Mesenchymal stem cell (in vitro differentiated cells and primary cell): ENCODE measurements at regions not wholly inside any gene's neighbourhood (a gene's known extent, or its start where the extent isn't known, plus 50 kb on each side); places are given as distances from the start of the nearest gene placed in this dataset.
"Not testable (repeated sequence)": the region's sequence is repeated elsewhere in the genome, so short reads cannot be mapped to it uniquely, and the experiment has no call there.

Experiments
- DNase-seq: peaks from one replicate; pipeline ENCODE4 v3.0.0-alpha.2; 2013
- H2AFZ ChIP-seq: one replicate; pipeline ENCODE4 v1.6.1; 2013; ENCODE audit warnings: low read depth, mild to moderate bottlenecking, control low read depth, inconsistent platforms, low read length, moderate library complexity
- H2AK5ac ChIP-seq: 2 replicates; pipeline ENCODE4 v1.6.1; 2013; ENCODE audit warnings: low read length, moderate library complexity, mild to moderate bottlenecking, inconsistent platforms; ENCODE audit not compliant: severe bottlenecking
- H2BK120ac ChIP-seq: one replicate; pipeline ENCODE4 v1.6.1; 2013; ENCODE audit warnings: low read depth, mild to moderate bottlenecking, inconsistent platforms, low read length, moderate library complexity
- H2BK12ac ChIP-seq, 2 experiments: one replicate each; pipeline ENCODE4 v1.6.1; 2013; ENCODE audit warnings: inconsistent platforms in 2 of 2, low read length in 2 of 2, mild to moderate bottlenecking in 2 of 2, moderate library complexity in 2 of 2, control low read depth in 1 of 2
- H2BK15ac ChIP-seq: one replicate; pipeline ENCODE4 v1.6.1; 2013; ENCODE audit warnings: mild to moderate bottlenecking, low read depth, inconsistent platforms; ENCODE audit not compliant: poor library complexity, severe bottlenecking
- H2BK5ac ChIP-seq: 2 replicates; pipeline ENCODE4 v1.6.1; 2013; ENCODE audit warnings: low read depth, mild to moderate bottlenecking, low read length, control low read depth, inconsistent platforms; ENCODE audit not compliant: poor library complexity, severe bottlenecking
- H3K14ac ChIP-seq, 2 experiments: one replicate each; pipeline ENCODE4 v1.6.1; 2013; ENCODE audit warnings: inconsistent platforms in 2 of 2, low read length in 2 of 2, control low read depth in 1 of 2, mild to moderate bottlenecking in 1 of 2, moderate library complexity in 1 of 2
- H3K18ac ChIP-seq, 2 experiments: one replicate each; pipeline ENCODE4 v1.6.1; 2013; ENCODE audit warnings: inconsistent platforms in 2 of 2, low read length in 2 of 2, control low read depth in 1 of 2, low read depth in 1 of 2, mild to moderate bottlenecking in 1 of 2
- H3K23ac ChIP-seq, 2 experiments: one replicate each; pipeline ENCODE4 v1.6.1; 2013; ENCODE audit warnings: inconsistent platforms in 2 of 2, low read length in 2 of 2, mild to moderate bottlenecking in 2 of 2, moderate library complexity in 2 of 2, control low read depth in 1 of 2
- H3K27ac ChIP-seq: 2 replicates; pipeline ENCODE4 v1.5.1; 2013; ENCODE audit warnings: mild to moderate bottlenecking, moderate library complexity, low read length, control low read depth, inconsistent platforms; ENCODE audit not compliant: poor library complexity, severe bottlenecking
- H3K27me3 ChIP-seq, 2 experiments: 2 replicates each; pipeline versions ENCODE4 v1.6.1 to v1.7.0; 2013; ENCODE audit warnings: low read length in 2 of 2, mild to moderate bottlenecking in 2 of 2, moderate library complexity in 2 of 2, control low read depth in 1 of 2, inconsistent platforms in 1 of 2; ENCODE audit not compliant: control insufficient read depth in 1 of 2, insufficient read depth in 1 of 2
- H3K36me3 ChIP-seq, 2 experiments: 2 replicates each; pipeline versions ENCODE4 v1.6.1 to v1.7.0; 2013; ENCODE audit warnings: low read length in 2 of 2, control low read depth in 1 of 2, inconsistent platforms in 1 of 2, low read depth in 1 of 2, mild to moderate bottlenecking in 1 of 2; ENCODE audit not compliant: insufficient read depth in 2 of 2, control insufficient read depth in 1 of 2
- H3K4ac ChIP-seq, 2 experiments: one replicate each; pipeline ENCODE4 v1.6.1; 2013; ENCODE audit warnings: inconsistent platforms in 2 of 2, low read length in 2 of 2, mild to moderate bottlenecking in 2 of 2, moderate library complexity in 2 of 2, control low read depth in 1 of 2, low read depth in 1 of 2
- H3K4me1 ChIP-seq: 2 replicates; pipeline ENCODE4 v1.6.1; 2013; ENCODE audit warnings: low read depth, low read length, control low read depth; ENCODE audit not compliant: control insufficient read depth, insufficient read depth
- H3K4me2 ChIP-seq: 2 replicates; pipeline ENCODE4 v1.6.1; 2013; ENCODE audit warnings: low read length, mild to moderate bottlenecking, inconsistent platforms; ENCODE audit not compliant: poor library complexity, severe bottlenecking
- H3K4me3 ChIP-seq, 2 experiments: 2 replicates each; pipeline versions ENCODE4 v1.5.1 to v1.7.0; 2013; ENCODE audit warnings: low read length in 2 of 2, mild to moderate bottlenecking in 2 of 2, control low read depth in 1 of 2, low read depth in 1 of 2; ENCODE audit not compliant: insufficient read depth in 1 of 2
- H3K79me1 ChIP-seq: replicated peaks from 2 replicates; pipeline ENCODE4 v1.6.1; 2013; ENCODE audit warnings: mild to moderate bottlenecking, control low read depth, low read length, inconsistent platforms; ENCODE audit not compliant: poor library complexity, severe bottlenecking
- H3K9ac ChIP-seq: 2 replicates; pipeline ENCODE4 v1.7.0; 2013; ENCODE audit warnings: mild to moderate bottlenecking, low read length, moderate library complexity
- H3K9me3 ChIP-seq: 2 replicates; pipeline ENCODE4 v1.7.0; 2013; ENCODE audit warnings: mild to moderate bottlenecking, low read length; ENCODE audit not compliant: control insufficient read depth
- H4K8ac ChIP-seq: one replicate; pipeline ENCODE4 v1.6.1; 2013; ENCODE audit warnings: inconsistent platforms, mild to moderate bottlenecking, low read length, moderate library complexity
- H4K91ac ChIP-seq: one replicate; pipeline ENCODE4 v1.6.1; 2013; ENCODE audit warnings: mild to moderate bottlenecking, low read length, inconsistent platforms
- WGBS: methylation state at CpG from one replicate; pipeline ENCODE4 v1.1.7; 2013; ENCODE audit warnings: mixed read lengths; 5-methylcytosine and 5-hydroxymethylcytosine counted together

DNA sequence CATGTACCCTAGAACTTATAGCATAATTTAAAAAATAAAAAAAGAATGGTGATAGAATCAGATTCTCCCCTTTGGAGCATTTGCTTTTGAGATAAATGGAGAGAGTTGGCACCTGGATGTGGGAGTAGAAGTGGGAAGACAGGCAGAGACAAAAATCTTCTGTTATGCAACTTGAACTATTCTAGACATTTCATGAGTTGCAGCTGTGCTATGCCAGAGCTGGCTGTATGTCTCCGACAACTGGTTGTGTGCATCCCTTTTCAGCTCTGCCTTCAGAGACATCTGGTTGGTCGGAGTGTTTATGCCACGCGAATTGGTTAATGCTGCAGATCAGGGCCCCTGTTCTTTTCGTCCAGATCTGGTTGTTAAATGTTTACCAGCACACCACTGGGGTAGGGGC, 161.3 kb downstream of the JRKL start:
- Histone ChIP-seq H3K23ac (no peak overlapping the region), H2BK12ac (no peak overlapping the region), H2BK5ac (no peak overlapping the region), H3K14ac (no peak overlapping the region), H3K18ac (no peak overlapping the region), H2BK120ac (no peak overlapping the region), H2AFZ (no peak overlapping the region), H3K36me3 (no peaks in the 10 kb centered on the region), H3K4me2 (no peak overlapping the region), H2BK15ac (no peak overlapping the region), H3K27me3 (no peaks in the 10 kb centered on the region), H3K9ac (no peak overlapping the region), H3K79me1 (no peaks in the 10 kb centered on the region), H2AK5ac (no peak overlapping the region), H3K4me1 (no peaks in the 10 kb centered on the region), H4K91ac (no peak overlapping the region), H4K8ac (no peak overlapping the region), H3K9me3 (no peaks in the 10 kb centered on the region), H3K4me3 (no peak overlapping the region), H3K27ac (no peak overlapping the region), H3K4ac (no peak overlapping the region)
- DNase-seq: no peak
- WGBS: 84% methylated on average over 5 of the region's 5 CpGs

- no peak overlapping the region for H3K4me3 ChIP-seq
- no peak overlapping the region for H3K23ac ChIP-seq
- H3K79me1 ChIP-seq: no peaks in the 10 kb centered on the region
- no peaks in the 10 kb centered on the region for H3K27me3 ChIP-seq
- H2BK12ac ChIP-seq: no peak overlapping the region
- no peaks in the 10 kb centered on the region for H3K9me3 ChIP-seq
- H4K8ac ChIP-seq: no peak overlapping the region
- H4K91ac ChIP-seq: no peak overlapping the region
- no peak overlapping the region for H2BK120ac ChIP-seq
- no peaks in the 10 kb centered on the region for H3K4me1 ChIP-seq
- no peak overlapping the region for H3K27ac ChIP-seq
- no peak overlapping the region for H3K14ac ChIP-seq
- WGBS: 87% methylated on average over 5 of the region's 5 CpGs
- no peak overlapping the region for H2BK5ac ChIP-seq
- no peak overlapping the region for H2AK5ac ChIP-seq
- H2BK15ac ChIP-seq: no peak overlapping the region
- H3K4me2 ChIP-seq: no peak overlapping the region
- no peak overlapping the region for H3K9ac ChIP-seq
- H3K4ac ChIP-seq: no peak overlapping the region
- no peaks in the 10 kb centered on the region for H3K36me3 ChIP-seq
- no peak overlapping the region for H2AFZ ChIP-seq
- no peak overlapping the region for H3K18ac ChIP-seq
- DNase-seq: no peak
Measured at GRCh38 chr11:96554236-96554820, 164.5 kb downstream of the JRKL start.

DNA sequence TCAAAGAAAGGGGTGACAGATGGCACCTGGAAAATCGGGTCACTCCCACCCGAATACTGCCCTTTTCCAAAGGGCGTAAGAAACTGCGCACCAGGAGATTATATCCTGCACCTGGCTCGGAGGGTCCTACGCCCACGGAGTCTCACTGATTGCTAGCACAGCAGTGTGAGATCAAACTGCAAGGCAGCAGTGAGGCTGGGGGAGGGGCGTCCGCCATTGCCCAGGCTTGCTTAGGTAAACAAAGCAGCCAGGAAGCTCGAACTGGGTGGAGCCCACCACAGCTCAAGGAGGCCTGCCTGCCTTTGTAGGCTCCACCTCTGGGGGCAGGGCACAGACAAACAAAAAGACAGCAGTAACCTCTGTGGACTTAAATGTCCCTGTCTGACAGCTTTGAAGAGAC, 166.0 kb downstream of the JRKL start:
- not testable (repeated sequence) for H3K4me2 ChIP-seq, H3K27me3 ChIP-seq, H3K23ac ChIP-seq, H3K9me3 ChIP-seq, H2BK120ac ChIP-seq, H2AFZ ChIP-seq, H3K4me3 ChIP-seq, H2AK5ac ChIP-seq, H2BK5ac ChIP-seq, H3K4me1 ChIP-seq, DNase-seq, H3K4ac ChIP-seq, H3K18ac ChIP-seq, H3K9ac ChIP-seq, H3K79me1 ChIP-seq, H3K14ac ChIP-seq, H3K36me3 ChIP-seq, H4K91ac ChIP-seq, H2BK12ac ChIP-seq, H3K27ac ChIP-seq, H4K8ac ChIP-seq, H2BK15ac ChIP-seq
- 85% methylated on average over 10 of the region's 10 CpGs for WGBS

DNA sequence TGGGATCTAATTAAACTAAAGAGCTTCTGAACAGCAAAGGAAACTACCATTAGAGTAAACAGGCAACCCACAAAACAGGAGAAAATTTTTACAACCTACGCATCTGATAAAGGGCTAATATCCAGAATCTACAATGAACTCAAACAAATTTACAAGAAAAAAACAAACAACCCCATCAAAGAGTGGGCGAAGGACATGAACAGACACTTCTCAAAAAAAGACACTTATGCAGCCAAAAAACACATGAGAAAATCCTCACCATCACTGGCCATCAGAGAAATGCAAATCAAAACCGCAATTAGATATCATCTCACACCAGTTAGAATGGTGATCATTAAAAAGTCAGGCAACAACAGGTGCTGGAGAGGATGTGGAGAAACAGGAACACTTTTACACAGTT, 170.9 kb downstream of the JRKL start:
- not testable (repeated sequence) for H2BK120ac ChIP-seq, H4K91ac ChIP-seq, H3K79me1 ChIP-seq, H3K4me2 ChIP-seq, H2BK5ac ChIP-seq, H2AFZ ChIP-seq, H3K9me3 ChIP-seq, H2BK12ac ChIP-seq, H3K9ac ChIP-seq, H2AK5ac ChIP-seq, DNase-seq, H3K27ac ChIP-seq, H3K4me3 ChIP-seq, H4K8ac ChIP-seq, H3K18ac ChIP-seq, H3K23ac ChIP-seq, H3K4me1 ChIP-seq, H2BK15ac ChIP-seq, H3K14ac ChIP-seq, H3K36me3 ChIP-seq, H3K27me3 ChIP-seq, H3K4ac ChIP-seq
- 93% methylated on average over 3 of the region's 3 CpGs for WGBS
